Upper lobe of right lung (tissue), 1 donor: ENCODE measurements at regions not wholly inside any gene's neighbourhood (a gene's known extent, or its start where the extent isn't known, plus 50 kb on each side); places are given as distances from the start of the nearest gene placed in this dataset.

Experiments
- ATAC-seq: fragments of 200-7000 bp; cut with Tn5 transposase; one replicate; pipeline ENCODE4 v1.9.1; 2020; ENCODE audit warnings: mild to moderate bottlenecking, moderate library complexity
- DNase-seq: peaks from one replicate; pipeline ENCODE4 v3.0.0-alpha.2; 2020
- H3K27ac ChIP-seq: fragments of 200-600 bp; one replicate; pipeline ENCODE4 v1.8.0; 2022
- H3K27me3 ChIP-seq: fragments of 200-600 bp; one replicate; pipeline ENCODE4 v1.8.0; 2022; ENCODE audit warnings: mild to moderate bottlenecking
- H3K36me3 ChIP-seq: fragments of 200-600 bp; one replicate; pipeline ENCODE4 v1.8.0; 2022
- H3K4me1 ChIP-seq: fragments of 200-600 bp; one replicate; pipeline ENCODE4 v1.8.0; 2022
- H3K4me3 ChIP-seq: fragments of 200-600 bp; one replicate; pipeline ENCODE4 v1.8.0; 2022; ENCODE audit warnings: mild to moderate bottlenecking
- H3K9me3 ChIP-seq: fragments of 200-600 bp; one replicate; pipeline ENCODE4 v1.8.0; 2022
- CTCF ChIP-seq: fragments of 200-600 bp; IDR thresholded peaks from one replicate; pipeline ENCODE4 v1.8.0; 2022; ENCODE audit warnings: antibody characterized with exemption
- intact Hi-C: fragments of 100-400 bp; cut with DNase I; formaldehyde crosslinking; loops from one replicate; pipeline ENCODE4 v1.11.0; 2022
- donor health status: DM: no; HTN: yes; CAD: no; lungs with severe emphysema.

- no peak for TF ChIP-seq CTCF
- H3K4me3 ChIP-seq, result no peak overlapping the region
- H3K36me3 ChIP-seq, result no peaks in the 10 kb centered on the region
- H3K4me1 ChIP-seq, result no peaks in the 10 kb centered on the region
- DNase-seq (no peak), ATAC-seq (no peak)
- H3K27me3 ChIP-seq, result no peaks in the 10 kb centered on the region
- intact Hi-C loops, result no loop called here
- H3K9me3 ChIP-seq, result no peaks in the 10 kb centered on the region
- no peak overlapping the region for H3K27ac ChIP-seq
Measured at GRCh38 chr13:61696676-61697075, 281.0 kb upstream of the PCDH20 start.

- Histone ChIP-seq H3K4me1 (no peaks in the 10 kb centered on the region), H3K27me3 (no peaks in the 10 kb centered on the region), H3K27ac (no peak overlapping the region), H3K36me3 (no peaks in the 10 kb centered on the region), H3K9me3 (no peaks in the 10 kb centered on the region), H3K4me3 (no peak overlapping the region)
- TF ChIP-seq CTCF, result no peak
- ATAC-seq (peak; percentile 82), DNase-seq (no peak)
- intact Hi-C loops, result no loop called here
Measured at GRCh38 chr13:61695147-61695546, 279.5 kb upstream of the PCDH20 start.

- TF ChIP-seq CTCF, result no peak
- Histone ChIP-seq H3K4me1 (no peaks in the 10 kb centered on the region), H3K9me3 (no peaks in the 10 kb centered on the region), H3K36me3 (no peaks in the 10 kb centered on the region), H3K4me3 (no peak overlapping the region), H3K27me3 (no peaks in the 10 kb centered on the region), H3K27ac (no peak overlapping the region)
- ATAC-seq (no peak), DNase-seq (no peak)
- intact Hi-C loops, result no loop called here
Measured at GRCh38 chr13:61692691-61693090, 277.0 kb upstream of the PCDH20 start.

- DNase-seq (no peak), ATAC-seq (peak; percentile 34)
- intact Hi-C loops, result no loop called here
- TF ChIP-seq CTCF, result peak; percentile 7
- no peak overlapping the region for H3K4me3 ChIP-seq
- H3K27me3 ChIP-seq, result no peaks in the 10 kb centered on the region
- H3K4me1 ChIP-seq, result no peaks in the 10 kb centered on the region
- H3K27ac ChIP-seq, result no peak overlapping the region
- no peaks in the 10 kb centered on the region for H3K9me3 ChIP-seq
- H3K36me3 ChIP-seq, result no peaks in the 10 kb centered on the region
Measured at GRCh38 chr13:61685682-61686012, 270.0 kb upstream of the PCDH20 start.

- Histone ChIP-seq H3K27me3 (no peaks in the 10 kb centered on the region), H3K4me1 (no peaks in the 10 kb centered on the region), H3K27ac (no peak overlapping the region), H3K9me3 (no peaks in the 10 kb centered on the region), H3K4me3 (no peak overlapping the region), H3K36me3 (no peaks in the 10 kb centered on the region)
- intact Hi-C loops, result no loop called here
- DNase-seq (no peak), ATAC-seq (no peak)
- TF ChIP-seq CTCF, result no peak
Measured at GRCh38 chr13:61684976-61685681, 269.5 kb upstream of the PCDH20 start.

GRCh38 chr13:61672756-61673155, 257.1 kb upstream of the PCDH20 start:
- intact Hi-C loops, result no loop called here
- Histone ChIP-seq H3K36me3 (no peaks in the 10 kb centered on the region), H3K27me3 (no peaks in the 10 kb centered on the region), H3K4me3 (no peak overlapping the region), H3K9me3 (no peaks in the 10 kb centered on the region), H3K4me1 (no peaks in the 10 kb centered on the region), H3K27ac (no peak overlapping the region)
- ATAC-seq, result no peak
- no peak for TF ChIP-seq CTCF
- DNase-seq, result no peak
